Right ventricle myocardium inferior (tissue), 1 donor: ENCODE measurements at regions not wholly inside any gene's neighbourhood (a gene's known extent, or its start where the extent isn't known, plus 50 kb on each side); places are given as distances from the start of the nearest gene placed in this dataset.

Experiments used
- ATAC-seq: fragments of 200-7000 bp; cut with Tn5 transposase; one replicate; pipeline ENCODE4 v1.9.1; 2020; ENCODE audit warnings: mild to moderate bottlenecking, moderate library complexity
- DNase-seq: peaks from one replicate; pipeline ENCODE4 v3.0.0; 2021; ENCODE audit errors: missing footprints
- intact Hi-C: fragments of 100-400 bp; cut with DNase I; formaldehyde crosslinking; loops from one replicate; pipeline ENCODE4 v1.11.0; 2022
- donor health status: DM: no; HTN: yes; CAD: no; lungs with severe emphysema.

- ATAC-seq, result no peak
- DNase-seq, result no peak
- intact Hi-C loops, result no loop called here
Measured at GRCh38 chr5:88666761-88667495, 216.1 kb downstream of the MEF2C start.

GRCh38 chr5:88665750-88666215, 217.2 kb downstream of the MEF2C start:
- intact Hi-C loops, result no loop called here
- ATAC-seq (no peak), DNase-seq (no peak)

- ATAC-seq, result no peak
- no peak for DNase-seq
- intact Hi-C loops, result no loop called here
Measured at GRCh38 chr5:88664645-88665044, 218.3 kb downstream of the MEF2C start.

GRCh38 chr5:88663793-88664216, 219.2 kb downstream of the MEF2C start:
- DNase-seq (no peak), ATAC-seq (no peak)
- intact Hi-C loops, result no loop called here

GRCh38 chr5:88662846-88663245, 220.1 kb downstream of the MEF2C start:
- intact Hi-C loops, result no loop called here
- no peak for ATAC-seq
- DNase-seq, result no peak

GRCh38 chr5:88661806-88662207, 221.2 kb downstream of the MEF2C start:
- intact Hi-C loops, result no loop called here
- ATAC-seq, result no peak
- DNase-seq, result no peak

- ATAC-seq (peak; percentile 39), DNase-seq (no peak)
- intact Hi-C loops, result no loop called here
Measured at GRCh38 chr5:88660947-88661805, 221.8 kb downstream of the MEF2C start.

- intact Hi-C loops, result no loop called here
- ATAC-seq (no peak), DNase-seq (no peak)
Measured at GRCh38 chr5:88660264-88660946, 222.6 kb downstream of the MEF2C start.

GRCh38 chr5:88659529-88660263, 223.3 kb downstream of the MEF2C start:
- peak; percentile 57 for DNase-seq
- intact Hi-C loops, result no loop called here
- ATAC-seq, result no peak

GRCh38 chr5:88658886-88659285, 224.1 kb downstream of the MEF2C start:
- ATAC-seq (no peak), DNase-seq (no peak)
- intact Hi-C loops, result no loop called here

- ATAC-seq (no peak), DNase-seq (no peak)
- intact Hi-C loops, result no loop called here
Measured at GRCh38 chr5:88657906-88658775, 224.8 kb downstream of the MEF2C start.

- DNase-seq (no peak), ATAC-seq (no peak)
- intact Hi-C loops, result no loop called here
Measured at GRCh38 chr5:88657136-88657535, 225.8 kb downstream of the MEF2C start.

- DNase-seq (no peak), ATAC-seq (no peak)
- intact Hi-C loops, result no loop called here
Measured at GRCh38 chr5:88656221-88656950, 226.6 kb downstream of the MEF2C start.

- intact Hi-C loops, result no loop called here
- ATAC-seq (no peak), DNase-seq (no peak)
Measured at GRCh38 chr5:88653471-88653870, 229.5 kb downstream of the MEF2C start.

GRCh38 chr5:88647901-88648300, 235.1 kb downstream of the MEF2C start:
- ATAC-seq, result no peak
- DNase-seq, result no peak
- intact Hi-C loops, result no loop called here

- DNase-seq (no peak), ATAC-seq (no peak)
- intact Hi-C loops, result no loop called here
Measured at GRCh38 chr5:88646866-88647265, 236.1 kb downstream of the MEF2C start.

GRCh38 chr5:88644676-88645075, 238.3 kb downstream of the MEF2C start:
- DNase-seq (no peak), ATAC-seq (no peak)
- intact Hi-C loops, result no loop called here
